SK-N-SH (cell line): ENCODE measurements at regions not wholly inside any gene's neighbourhood (a gene's known extent, or its start where the extent isn't known, plus 50 kb on each side); places are given as distances from the start of the nearest gene placed in this dataset.

Experiments used
- EP300 ChIP-seq, 2 experiments: IDR thresholded peaks; 2 replicates each; pipeline versions ENCODE4 v1.4.0 to v1.6.1; 2012; ENCODE audit warnings: borderline replicate concordance in 1 of 2, low read depth in 1 of 2, low read length in 1 of 2
- EZH2phosphoT487 ChIP-seq: fragments of 200-600 bp; sonication (generic); IDR thresholded peaks from 2 replicates; pipeline ENCODE4 v1.6.1; 2017; ENCODE audit warnings: low read depth, mixed run types, mild to moderate bottlenecking, antibody characterized with exemption, moderate library complexity, borderline replicate concordance
- FOXM1 ChIP-seq: IDR thresholded peaks from 2 replicates; pipeline ENCODE4 v1.4.0; 2012; ENCODE audit warnings: low read depth, mild to moderate bottlenecking
- GABPA ChIP-seq: IDR thresholded peaks from 2 replicates; pipeline ENCODE4 v1.4.0; 2012; ENCODE audit warnings: low read depth, mild to moderate bottlenecking
- GATA2 ChIP-seq: sonication (generic); formaldehyde crosslinking; IDR thresholded peaks from 2 replicates; pipeline ENCODE4 v1.5.0; 2020; ENCODE audit warnings: mild to moderate bottlenecking, missing genetic modification reagents
- MEF2A ChIP-seq: IDR thresholded peaks from 2 replicates; pipeline ENCODE4 v1.4.0; 2012; ENCODE audit warnings: low read depth, borderline replicate concordance
- RXRA ChIP-seq: IDR thresholded peaks from 2 replicates; pipeline ENCODE4 v1.4.0; 2012; ENCODE audit warnings: low read depth, mild to moderate bottlenecking, borderline replicate concordance
- TEAD4 ChIP-seq: IDR thresholded peaks from 2 replicates; pipeline ENCODE4 v1.4.0; 2012; ENCODE audit warnings: mild to moderate bottlenecking, borderline replicate concordance; ENCODE audit not compliant: insufficient read depth
- TF ChIP-seq, protein P1 (sequence below): fragments of 200-600 bp; sonication (generic); IDR thresholded peaks from 2 replicates; pipeline ENCODE4 v1.6.1; 2017; ENCODE audit warnings: antibody characterized with exemption, mild to moderate bottlenecking, moderate library complexity
- TF ChIP-seq, protein P2 (sequence below): IDR thresholded peaks from 2 replicates; pipeline ENCODE4 v1.6.1; 2012; ENCODE audit warnings: mild to moderate bottlenecking, low read depth, low read length, moderate library complexity

DNA sequence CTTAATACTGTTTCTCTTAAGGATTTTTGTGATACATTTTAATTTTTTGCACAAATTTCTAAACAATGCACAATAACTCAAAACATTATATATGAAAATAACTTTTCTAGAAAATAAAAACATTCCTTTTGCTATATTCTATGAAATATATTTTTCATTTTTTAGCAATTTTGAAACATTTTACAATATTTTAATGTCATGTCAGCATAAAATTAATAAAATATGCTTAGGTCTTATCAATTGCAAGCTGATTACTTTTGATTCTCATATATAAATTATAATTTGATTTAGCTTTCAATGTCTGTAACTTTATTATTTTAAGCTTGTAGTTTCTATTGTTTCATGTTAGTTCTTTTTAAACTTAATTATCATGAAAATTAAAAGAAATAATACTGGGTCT is 898.7 kb downstream of the TMEM182 start:
- TF ChIP-seq, protein P1, sequence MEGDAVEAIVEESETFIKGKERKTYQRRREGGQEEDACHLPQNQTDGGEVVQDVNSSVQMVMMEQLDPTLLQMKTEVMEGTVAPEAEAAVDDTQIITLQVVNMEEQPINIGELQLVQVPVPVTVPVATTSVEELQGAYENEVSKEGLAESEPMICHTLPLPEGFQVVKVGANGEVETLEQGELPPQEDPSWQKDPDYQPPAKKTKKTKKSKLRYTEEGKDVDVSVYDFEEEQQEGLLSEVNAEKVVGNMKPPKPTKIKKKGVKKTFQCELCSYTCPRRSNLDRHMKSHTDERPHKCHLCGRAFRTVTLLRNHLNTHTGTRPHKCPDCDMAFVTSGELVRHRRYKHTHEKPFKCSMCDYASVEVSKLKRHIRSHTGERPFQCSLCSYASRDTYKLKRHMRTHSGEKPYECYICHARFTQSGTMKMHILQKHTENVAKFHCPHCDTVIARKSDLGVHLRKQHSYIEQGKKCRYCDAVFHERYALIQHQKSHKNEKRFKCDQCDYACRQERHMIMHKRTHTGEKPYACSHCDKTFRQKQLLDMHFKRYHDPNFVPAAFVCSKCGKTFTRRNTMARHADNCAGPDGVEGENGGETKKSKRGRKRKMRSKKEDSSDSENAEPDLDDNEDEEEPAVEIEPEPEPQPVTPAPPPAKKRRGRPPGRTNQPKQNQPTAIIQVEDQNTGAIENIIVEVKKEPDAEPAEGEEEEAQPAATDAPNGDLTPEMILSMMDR: no peak
- TF ChIP-seq MEF2A (no peak), EZH2phosphoT487 (no peak), GATA2 (CRISPR knock-in tag) (no peak), RXRA (no peak), GABPA (no peak), EP300 (IDR thresholded peaks at IDR 0.05; ENCODE audit: borderline replicate concordance in 1 of 2, low read depth in 1 of 2, low read length in 1 of 2) (no peak), FOXM1 (no peak), TEAD4 (no peak)
- TF ChIP-seq, protein P2, sequence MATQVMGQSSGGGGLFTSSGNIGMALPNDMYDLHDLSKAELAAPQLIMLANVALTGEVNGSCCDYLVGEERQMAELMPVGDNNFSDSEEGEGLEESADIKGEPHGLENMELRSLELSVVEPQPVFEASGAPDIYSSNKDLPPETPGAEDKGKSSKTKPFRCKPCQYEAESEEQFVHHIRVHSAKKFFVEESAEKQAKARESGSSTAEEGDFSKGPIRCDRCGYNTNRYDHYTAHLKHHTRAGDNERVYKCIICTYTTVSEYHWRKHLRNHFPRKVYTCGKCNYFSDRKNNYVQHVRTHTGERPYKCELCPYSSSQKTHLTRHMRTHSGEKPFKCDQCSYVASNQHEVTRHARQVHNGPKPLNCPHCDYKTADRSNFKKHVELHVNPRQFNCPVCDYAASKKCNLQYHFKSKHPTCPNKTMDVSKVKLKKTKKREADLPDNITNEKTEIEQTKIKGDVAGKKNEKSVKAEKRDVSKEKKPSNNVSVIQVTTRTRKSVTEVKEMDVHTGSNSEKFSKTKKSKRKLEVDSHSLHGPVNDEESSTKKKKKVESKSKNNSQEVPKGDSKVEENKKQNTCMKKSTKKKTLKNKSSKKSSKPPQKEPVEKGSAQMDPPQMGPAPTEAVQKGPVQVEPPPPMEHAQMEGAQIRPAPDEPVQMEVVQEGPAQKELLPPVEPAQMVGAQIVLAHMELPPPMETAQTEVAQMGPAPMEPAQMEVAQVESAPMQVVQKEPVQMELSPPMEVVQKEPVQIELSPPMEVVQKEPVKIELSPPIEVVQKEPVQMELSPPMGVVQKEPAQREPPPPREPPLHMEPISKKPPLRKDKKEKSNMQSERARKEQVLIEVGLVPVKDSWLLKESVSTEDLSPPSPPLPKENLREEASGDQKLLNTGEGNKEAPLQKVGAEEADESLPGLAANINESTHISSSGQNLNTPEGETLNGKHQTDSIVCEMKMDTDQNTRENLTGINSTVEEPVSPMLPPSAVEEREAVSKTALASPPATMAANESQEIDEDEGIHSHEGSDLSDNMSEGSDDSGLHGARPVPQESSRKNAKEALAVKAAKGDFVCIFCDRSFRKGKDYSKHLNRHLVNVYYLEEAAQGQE: no peak
